NCI-H1417 (cell line): ENCODE measurements at regions not wholly inside any gene's neighbourhood (a gene's known extent, or its start where the extent isn't known, plus 50 kb on each side); places are given as distances from the start of the nearest gene placed in this dataset.
A peak's percentile ranks its signal among the peaks of the same experiment; 100 is the strongest.
"Not testable (repeated sequence)": the region's sequence is repeated elsewhere in the genome, so short reads cannot be mapped to it uniquely, and the experiment has no call there.

Experiments used
- DNase-seq, 3 experiments: peaks; one replicate each; lab custom pipeline; 2025; lab: John Stamatoyannopoulos, UW

DNA sequence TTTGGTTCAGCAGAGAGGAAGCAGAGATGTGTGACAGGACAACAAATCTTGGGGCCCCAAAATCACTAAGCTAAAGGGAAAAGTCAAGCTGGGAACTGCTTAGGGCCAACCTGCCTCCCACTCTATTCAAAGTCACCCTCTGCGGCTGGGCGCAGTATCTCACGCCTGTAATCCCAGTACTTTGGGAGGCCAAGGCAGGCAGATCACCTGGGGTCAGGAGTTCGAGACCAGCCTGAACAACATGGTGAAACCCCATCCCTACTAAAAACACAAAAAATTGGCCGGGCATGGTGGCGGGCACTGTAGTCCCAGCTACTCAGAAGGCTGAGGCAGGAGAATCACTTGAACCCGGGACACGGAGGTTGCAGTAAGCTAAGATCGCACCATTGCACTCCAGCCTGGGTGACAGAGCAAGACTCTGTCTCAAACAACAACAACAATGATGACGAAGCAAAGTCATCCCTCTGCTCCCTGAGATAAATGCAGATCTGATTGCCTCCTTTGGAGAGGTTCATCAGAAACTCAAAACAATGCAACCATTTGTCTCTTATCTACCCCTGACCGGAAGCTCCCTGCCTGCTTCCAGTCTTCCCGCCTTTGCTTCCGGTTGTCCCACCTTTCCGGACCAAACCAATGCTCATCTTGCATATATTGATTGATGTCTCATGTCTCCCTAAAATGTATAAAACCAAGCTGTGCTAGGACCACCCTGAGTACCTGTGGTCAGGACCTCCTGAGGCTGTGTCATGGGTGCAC is 136.4 kb upstream of the AFDN start:
- not testable (repeated sequence) for DNase-seq

DNA sequence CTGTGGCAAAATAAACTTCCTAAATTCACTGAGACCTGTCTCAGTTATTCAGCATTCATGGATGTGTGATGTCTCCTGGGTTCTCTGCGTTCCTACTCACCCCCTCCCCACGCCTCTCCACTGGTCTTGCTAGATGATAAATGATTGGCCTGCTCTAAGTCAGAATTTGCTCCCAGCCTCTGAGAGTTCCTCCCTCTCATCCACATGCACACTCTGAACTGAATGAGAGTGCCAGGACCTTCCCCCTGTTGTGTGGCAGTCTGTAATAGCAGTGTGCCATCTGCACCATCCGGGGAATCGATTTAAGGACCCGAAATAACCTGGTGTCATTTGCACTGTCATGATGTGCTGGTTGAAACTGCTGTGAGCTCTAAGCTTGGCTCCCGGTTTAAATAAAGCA is 135.8 kb upstream of the AFDN start:
- no peak for DNase-seq

GRCh38 chr6:167691533-167692312 is 135.0 kb upstream of the AFDN start:
- no peak for DNase-seq

DNA sequence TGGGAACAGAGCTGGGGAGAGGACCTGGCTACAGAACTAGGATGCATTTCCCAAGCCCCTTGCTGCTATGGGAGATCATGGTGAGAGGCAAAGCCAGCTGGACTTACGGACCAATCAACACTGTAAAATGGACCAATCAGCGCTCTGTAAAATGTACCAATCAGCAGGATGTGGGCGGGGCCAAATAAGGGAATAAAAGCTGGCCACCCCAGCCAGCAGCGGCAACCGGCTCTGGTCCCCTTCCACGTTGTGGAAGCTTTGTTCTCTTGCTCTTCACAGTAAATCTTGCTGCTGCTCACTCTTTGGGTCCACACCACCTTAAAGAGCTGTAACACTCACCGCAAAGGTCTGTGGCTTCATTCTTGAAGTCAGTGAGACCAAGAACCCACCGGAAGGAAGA is 133.2 kb upstream of the AFDN start:
- DNase-seq: not testable (repeated sequence)

GRCh38 chr6:167695831-167696230 is 130.9 kb upstream of the AFDN start:
- DNase-seq: no peak

- DNase-seq: no peak
These were observed 130.4 kb upstream of the AFDN start for GRCh38 chr6:167696296-167696695.

DNA sequence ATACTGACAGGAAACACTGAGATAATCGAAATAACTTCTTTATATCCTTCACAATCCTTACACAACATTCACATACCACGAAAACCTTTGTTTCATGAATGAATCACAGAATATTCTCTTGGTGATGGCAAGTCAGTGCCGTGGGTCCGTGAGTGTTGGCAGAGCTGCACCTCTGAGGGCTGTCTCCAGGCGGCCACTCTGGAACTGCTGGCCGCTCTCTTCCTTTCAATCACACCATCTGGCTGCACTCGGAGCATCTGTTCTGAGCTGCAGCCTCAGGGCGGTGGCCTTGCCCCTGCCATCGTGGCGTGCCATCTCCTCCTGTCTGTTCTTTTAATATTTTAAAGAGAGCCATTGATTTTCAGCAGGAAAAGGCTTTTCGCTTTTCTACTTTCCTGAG is 129.4 kb upstream of the AFDN start:
- peak in 1 of 3 experiments; percentile 11 for DNase-seq

DNA sequence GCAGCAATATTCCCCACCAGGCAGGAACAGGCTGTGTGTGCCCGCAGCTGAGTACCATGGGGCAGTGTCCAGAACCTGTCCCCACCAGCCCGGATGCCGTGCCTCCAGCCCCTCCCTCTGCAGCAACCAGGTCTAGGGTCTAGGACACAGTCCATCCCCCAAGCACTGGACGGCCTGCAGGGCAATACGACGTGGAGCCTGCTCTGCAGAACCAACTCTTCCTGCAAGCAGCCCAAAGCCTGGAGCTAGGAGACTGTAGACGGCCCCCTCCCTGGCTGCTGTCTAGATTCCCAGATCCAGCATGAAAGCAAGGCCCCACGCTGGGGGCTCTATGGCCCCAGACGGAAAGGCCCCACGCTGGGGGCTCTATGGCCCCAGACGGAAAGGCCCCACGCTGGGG is 128.2 kb upstream of the AFDN start:
- no peak for DNase-seq

DNA sequence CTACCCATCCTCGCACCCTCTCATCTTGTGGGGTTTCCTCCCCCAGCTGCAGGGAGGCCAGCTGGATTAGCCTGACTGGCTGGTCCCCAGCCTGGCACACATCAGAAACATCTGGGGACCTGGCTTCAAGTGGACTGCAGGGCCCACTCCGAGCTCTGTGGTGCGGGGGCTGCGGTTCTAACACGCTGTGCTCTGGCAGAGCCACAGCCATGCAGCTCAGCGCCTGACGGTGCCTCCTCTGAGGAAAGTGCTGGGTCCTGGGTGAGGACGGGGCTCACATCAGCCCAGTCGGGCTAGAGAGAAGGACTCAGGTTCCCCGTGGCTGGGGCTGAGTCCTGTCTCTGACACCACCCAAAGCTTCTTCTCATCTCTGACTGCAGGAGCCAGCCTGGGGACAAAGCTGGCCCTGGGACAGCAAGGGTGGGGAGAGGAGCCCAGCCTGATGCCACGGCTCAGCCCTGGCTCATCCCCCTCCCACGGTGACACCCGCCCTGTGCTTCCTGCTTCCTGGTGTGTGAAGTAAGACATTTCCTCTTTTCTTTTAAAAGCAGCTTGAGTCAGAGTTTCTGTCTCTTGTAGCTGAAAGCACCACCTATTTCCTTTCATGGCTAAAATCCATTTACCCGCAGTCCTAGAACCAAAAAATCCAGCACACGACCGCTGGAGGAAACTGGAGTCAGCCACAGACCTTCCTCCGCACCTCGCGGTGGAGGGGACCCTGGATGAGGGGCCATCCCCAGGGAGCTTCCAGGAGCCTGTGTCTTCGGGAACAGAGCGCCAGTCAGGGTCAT is 127.4 kb upstream of the AFDN start:
- DNase-seq: no peak

DNA sequence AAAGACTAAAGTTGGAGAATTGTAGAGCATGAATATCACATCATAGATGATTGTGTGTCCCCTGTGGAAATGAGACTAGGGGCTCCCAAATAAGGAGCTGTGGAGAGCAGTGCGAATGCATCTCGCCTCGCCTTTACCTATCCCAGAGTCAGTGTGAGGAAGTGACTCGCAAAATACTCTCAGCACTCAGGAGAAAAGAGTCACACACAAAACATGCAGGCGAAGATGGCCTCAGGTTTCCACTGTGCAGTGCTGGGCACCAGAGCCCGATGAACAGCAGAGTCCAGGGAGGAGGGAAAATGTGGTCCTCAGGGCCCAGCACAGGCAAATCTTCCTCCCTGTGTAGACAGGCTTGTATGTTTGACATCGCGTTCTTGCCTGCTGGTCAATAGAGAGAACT is 126.5 kb upstream of the AFDN start:
- no peak for DNase-seq

GRCh38 chr6:167701010-167701409 is 125.7 kb upstream of the AFDN start:
- DNase-seq: no peak

GRCh38 chr6:167702241-167702827 is 124.4 kb upstream of the AFDN start:
- DNase-seq: peak in 1 of 3 experiments; percentile 17

DNA sequence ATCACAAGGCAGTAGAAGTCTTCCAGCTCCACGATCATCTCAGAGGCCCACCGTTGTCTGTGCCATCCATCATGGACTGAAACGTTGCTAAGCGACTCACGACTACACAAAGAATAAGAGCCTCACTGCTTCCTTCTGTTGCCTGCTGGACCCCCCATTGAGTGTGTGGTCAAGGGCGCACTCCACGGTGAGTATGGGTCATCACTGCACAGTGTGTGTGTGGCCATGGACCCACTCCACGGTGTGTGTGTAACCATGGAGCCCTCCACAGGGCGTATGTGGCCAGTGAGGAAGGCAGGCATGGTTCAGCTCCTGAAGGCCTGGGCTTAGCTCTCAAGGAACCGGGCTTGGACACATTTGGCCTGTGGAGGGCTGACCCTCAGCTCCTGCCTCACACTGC is 123.4 kb upstream of the AFDN start:
- DNase-seq: no peak

DNA sequence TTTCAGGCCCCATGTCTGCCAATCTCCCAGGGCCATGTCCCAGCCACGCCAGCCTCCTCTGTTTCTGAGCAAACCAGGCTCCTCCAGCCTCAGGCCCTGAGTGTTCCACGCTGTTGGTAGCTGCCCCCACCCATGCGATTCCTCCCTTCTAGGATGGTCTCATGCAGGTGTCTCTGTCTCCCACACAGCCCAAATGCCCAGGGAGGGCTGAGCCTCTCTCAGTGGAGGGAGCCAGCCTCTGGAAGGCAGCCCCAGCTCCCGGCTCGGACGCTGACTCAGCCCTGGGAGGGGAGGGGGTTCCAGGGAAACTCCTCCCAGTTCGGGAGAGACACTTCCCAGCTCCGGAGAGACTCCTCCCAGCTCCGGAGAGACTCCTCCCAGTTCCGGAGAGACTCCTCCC is 122.9 kb upstream of the AFDN start:
- no peak for DNase-seq

GRCh38 chr6:167704396-167704901 is 122.3 kb upstream of the AFDN start:
- no peak for DNase-seq

- DNase-seq: no peak
These were observed 121.4 kb upstream of the AFDN start for GRCh38 chr6:167705211-167705750.

GRCh38 chr6:167706313-167707109 is 120.2 kb upstream of the AFDN start:
- DNase-seq: no peak

DNA sequence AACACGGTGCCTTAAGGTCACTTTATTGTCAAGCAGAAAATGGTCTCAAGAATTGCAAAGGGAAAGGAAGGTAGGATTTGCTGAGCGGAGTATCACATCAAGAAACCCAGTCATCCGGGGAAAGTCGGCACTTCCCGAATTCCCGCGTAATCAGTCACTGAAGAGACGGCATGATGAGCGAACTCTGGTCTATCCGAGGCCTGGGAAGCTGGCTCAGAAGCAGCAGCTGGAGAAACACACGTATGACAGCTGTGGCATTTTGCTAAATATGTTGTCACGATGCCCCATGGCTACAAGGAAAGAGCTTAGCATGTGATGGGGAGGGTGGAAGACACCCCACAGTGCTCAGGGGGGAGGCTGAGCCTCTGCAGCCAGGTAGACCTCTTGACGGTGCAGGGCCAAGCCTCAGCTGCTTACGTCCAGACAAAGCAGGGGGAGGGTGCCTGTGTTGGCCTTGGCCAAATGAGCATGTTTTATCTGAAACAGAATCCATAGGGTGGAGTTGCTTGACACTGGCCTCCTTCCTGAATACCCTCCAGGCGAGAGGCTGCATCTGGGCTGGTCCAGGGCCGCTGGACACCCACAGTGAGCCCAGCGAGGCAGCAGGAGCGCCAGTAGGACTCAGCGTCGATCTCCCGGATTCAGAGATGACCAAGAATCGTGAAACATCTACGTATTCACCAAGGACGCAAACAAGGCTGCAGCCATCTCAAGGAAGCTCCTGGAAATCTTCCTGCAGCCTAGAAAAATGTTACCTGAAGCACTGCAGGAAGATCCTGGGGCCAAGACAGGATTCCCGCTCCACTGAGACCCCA is 118.8 kb upstream of the AFDN start:
- no peak for DNase-seq

DNA sequence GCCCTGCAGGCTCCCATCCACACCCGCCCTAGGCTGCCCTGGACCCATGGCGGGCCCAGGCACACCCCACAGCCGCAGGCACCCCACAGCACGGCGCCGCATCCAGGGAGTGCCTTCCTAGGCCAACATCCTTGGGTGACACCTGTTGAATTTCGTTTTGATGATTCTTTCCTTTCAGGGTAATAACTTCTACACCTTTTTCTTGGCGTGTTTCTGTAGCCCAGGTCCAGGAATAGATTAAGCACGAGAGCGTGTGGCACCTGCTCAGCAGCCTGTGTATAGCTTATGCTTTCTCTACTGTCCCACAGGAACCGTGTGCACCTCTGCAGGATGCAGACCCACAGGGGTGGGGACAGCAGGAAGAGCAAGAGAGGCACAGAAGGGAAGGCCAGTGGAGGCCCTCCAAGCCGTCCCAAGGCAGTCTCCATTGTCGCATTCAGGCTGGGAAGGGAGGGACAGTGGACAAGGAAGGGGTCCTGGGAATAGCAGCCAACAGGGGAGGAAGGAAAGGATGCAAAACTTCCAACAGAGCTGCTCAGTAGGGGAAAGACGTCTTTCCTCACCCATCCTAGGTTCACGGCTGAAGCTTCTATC is 118.1 kb upstream of the AFDN start:
- DNase-seq: no peak

GRCh38 chr6:167709196-167709595 is 117.5 kb upstream of the AFDN start:
- DNase-seq: no peak
